ENCODE measurements at regions not wholly inside any gene's neighbourhood (a gene's known extent, or its start where the extent isn't known, plus 50 kb on each side); places are given as distances from the start of the nearest gene placed in this dataset.

DNA sequence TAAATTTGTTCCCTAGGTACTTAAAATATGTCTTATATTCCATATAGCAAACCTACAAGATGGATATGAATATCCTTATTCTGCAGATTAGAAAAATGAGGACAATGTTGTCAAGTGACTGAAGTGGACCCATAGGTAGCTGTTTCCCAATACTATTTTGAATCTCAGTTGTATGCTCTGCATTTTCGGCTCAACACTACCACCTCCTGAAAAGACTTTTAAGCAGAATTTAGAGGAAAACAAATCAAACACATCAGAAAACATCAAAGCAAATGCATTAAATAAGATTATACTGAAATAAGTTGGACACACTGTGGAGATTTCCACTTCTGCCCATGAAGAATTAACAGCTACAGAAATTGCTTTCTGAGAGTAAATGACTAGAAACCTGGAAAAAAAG, 488.7 kb downstream of the TRIML1 start:
- DNase-seq (ENCODE audit: low spot score), result no peak
- in situ Hi-C loops (cut with MboI; ENCODE audit: low pct_unique_long_range_greater_than_20kb, low sequenced_read_pairs, unreplicated experiment), result no loop called here
- TF ChIP-seq, protein P1, sequence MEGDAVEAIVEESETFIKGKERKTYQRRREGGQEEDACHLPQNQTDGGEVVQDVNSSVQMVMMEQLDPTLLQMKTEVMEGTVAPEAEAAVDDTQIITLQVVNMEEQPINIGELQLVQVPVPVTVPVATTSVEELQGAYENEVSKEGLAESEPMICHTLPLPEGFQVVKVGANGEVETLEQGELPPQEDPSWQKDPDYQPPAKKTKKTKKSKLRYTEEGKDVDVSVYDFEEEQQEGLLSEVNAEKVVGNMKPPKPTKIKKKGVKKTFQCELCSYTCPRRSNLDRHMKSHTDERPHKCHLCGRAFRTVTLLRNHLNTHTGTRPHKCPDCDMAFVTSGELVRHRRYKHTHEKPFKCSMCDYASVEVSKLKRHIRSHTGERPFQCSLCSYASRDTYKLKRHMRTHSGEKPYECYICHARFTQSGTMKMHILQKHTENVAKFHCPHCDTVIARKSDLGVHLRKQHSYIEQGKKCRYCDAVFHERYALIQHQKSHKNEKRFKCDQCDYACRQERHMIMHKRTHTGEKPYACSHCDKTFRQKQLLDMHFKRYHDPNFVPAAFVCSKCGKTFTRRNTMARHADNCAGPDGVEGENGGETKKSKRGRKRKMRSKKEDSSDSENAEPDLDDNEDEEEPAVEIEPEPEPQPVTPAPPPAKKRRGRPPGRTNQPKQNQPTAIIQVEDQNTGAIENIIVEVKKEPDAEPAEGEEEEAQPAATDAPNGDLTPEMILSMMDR (IDR thresholded peaks at IDR 0.05; ENCODE audit: extremely low read depth, insufficient read depth, missing control alignments), result no peak

DNA sequence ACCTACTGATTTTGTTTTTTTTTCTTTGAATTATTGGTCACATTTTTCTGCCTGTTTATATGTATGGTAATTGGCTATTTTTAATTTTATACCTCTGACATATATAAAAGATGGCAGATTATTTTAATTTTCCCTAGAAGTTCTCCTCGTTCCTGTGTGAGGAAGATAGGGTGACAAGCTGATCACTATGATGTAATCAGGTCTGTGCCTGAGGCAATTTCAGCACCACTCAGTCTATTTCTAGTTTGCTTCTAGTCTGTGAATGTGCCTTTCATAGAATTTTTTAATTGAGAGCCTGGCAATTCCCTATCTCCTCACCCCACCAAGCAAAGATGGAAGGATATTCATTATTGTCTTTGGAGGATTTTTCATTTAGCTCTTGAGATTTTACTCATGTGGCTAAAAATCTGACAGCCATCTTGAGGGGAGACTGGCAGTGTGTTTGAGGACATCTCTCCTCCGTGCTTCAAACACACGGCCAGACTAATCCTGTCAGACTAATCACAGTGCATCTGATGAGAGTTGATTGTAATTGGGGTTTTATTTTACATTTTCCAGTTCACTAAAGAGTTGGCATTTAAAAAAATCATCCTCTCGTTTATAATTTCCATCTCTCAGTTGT, 500.3 kb downstream of the TRIML1 start:
- in situ Hi-C loops (cut with MboI; ENCODE audit: low pct_unique_long_range_greater_than_20kb, low sequenced_read_pairs, unreplicated experiment), result no loop called here
- TF ChIP-seq, protein P1 (IDR thresholded peaks at IDR 0.05; ENCODE audit: extremely low read depth, insufficient read depth, missing control alignments), result no peak
- no peak for DNase-seq (ENCODE audit: low spot score)

DNA sequence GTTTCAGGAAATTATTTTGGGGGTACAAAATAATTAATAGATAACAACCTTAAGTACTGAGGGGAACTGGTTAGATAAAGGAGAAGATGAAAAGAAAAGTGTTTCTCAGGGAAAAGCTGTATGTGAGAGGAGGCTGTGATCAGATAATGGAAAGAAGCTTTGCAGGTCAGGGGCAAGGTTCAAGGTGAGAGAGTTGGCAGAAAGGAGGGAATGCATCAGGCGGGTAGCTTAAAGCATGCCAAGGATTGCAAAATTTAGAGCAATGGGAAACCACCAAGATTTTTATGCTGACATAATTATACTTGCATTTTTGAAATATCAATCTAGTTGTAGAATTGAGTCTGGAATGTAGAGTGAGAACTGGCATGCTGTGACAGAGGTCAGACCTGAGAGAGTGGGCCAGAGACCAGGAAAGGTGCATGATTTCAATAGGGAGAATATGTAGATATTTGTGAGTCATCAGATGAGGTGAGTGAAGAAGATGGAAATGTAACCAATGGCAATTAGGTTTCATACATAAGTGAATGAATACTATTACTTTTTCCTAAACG, 508.7 kb downstream of the TRIML1 start:
- in situ Hi-C loops (cut with MboI; ENCODE audit: low pct_unique_long_range_greater_than_20kb, low sequenced_read_pairs, unreplicated experiment), result no loop called here
- no peak for DNase-seq (ENCODE audit: low spot score)
- TF ChIP-seq, protein P1 (IDR thresholded peaks at IDR 0.05; ENCODE audit: extremely low read depth, insufficient read depth, missing control alignments), result no peak

DNA sequence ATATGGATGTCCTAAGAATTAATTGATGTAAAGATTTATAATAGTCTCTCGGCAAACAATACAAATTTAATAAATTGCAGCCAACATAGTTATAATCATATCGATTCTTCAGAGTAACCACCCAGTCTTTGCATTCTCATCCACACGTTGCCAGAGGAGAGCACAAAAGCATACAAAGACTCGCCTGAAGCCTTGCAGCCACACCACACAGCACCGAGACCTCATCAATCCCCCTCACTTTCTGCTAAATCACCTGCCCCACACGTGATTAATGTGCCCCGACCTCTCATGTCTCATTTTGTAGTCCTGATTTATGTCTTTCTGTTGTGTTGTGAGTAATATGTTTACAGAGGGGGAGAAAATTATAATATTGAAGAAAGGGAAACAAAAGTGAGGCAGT, 510.4 kb downstream of the TRIML1 start:
- in situ Hi-C loops (cut with MboI; ENCODE audit: low pct_unique_long_range_greater_than_20kb, low sequenced_read_pairs, unreplicated experiment), result no loop called here
- TF ChIP-seq, protein P1 (IDR thresholded peaks at IDR 0.05; ENCODE audit: extremely low read depth, insufficient read depth, missing control alignments), result no peak
- DNase-seq (ENCODE audit: low spot score), result no peak

DNA sequence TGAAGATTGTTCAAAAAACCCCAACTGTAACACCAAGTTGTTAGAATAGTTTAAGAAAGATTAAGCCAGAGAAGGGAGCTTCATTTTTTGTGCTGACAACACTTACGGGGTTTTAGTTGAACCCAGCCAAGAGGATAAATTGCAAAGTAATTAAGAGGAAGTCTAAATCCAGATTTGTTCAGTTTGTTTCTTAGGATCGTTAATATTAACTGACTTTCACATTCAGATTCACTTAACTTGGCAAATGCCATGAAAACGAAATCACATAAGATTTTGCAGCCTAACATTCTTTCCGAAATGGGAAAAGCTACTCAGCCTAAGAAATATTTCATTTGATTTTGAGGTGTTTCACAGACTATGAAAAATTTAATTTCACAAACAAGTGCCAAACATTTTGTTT, 511.3 kb downstream of the TRIML1 start:
- TF ChIP-seq, protein P1 (IDR thresholded peaks at IDR 0.05; ENCODE audit: extremely low read depth, insufficient read depth, missing control alignments), result no peak
- no peak for DNase-seq (ENCODE audit: low spot score)
- in situ Hi-C loops (cut with MboI; ENCODE audit: low pct_unique_long_range_greater_than_20kb, low sequenced_read_pairs, unreplicated experiment), result no loop called here

DNA sequence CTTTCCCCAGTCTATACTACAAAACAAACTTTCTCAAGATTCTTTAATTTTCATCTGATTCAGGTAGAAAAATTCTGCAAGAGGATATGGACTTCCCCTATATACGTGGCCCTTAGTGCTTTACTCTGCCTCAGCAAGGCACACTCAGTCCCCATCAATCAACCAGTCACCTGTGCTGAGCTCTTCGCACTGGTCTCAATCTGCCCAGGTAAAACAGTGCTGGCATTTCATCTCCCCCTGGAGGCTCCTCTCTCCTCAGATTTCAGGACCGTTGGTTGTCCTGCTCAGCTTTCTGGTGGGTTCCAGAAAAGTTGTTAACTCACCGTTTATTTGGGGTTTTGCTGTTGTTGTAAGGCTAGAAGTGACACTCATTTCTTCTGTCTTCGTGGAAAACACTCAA, 518.1 kb downstream of the TRIML1 start:
- in situ Hi-C loops (cut with MboI; ENCODE audit: low pct_unique_long_range_greater_than_20kb, low sequenced_read_pairs, unreplicated experiment), result no loop called here
- TF ChIP-seq, protein P1 (IDR thresholded peaks at IDR 0.05; ENCODE audit: extremely low read depth, insufficient read depth, missing control alignments), result no peak
- no peak for DNase-seq (ENCODE audit: low spot score)
